ENCODE measurements at regions not wholly inside any gene's neighbourhood (a gene's known extent, or its start where the extent isn't known, plus 50 kb on each side); places are given as distances from the start of the nearest gene placed in this dataset.

DNA sequence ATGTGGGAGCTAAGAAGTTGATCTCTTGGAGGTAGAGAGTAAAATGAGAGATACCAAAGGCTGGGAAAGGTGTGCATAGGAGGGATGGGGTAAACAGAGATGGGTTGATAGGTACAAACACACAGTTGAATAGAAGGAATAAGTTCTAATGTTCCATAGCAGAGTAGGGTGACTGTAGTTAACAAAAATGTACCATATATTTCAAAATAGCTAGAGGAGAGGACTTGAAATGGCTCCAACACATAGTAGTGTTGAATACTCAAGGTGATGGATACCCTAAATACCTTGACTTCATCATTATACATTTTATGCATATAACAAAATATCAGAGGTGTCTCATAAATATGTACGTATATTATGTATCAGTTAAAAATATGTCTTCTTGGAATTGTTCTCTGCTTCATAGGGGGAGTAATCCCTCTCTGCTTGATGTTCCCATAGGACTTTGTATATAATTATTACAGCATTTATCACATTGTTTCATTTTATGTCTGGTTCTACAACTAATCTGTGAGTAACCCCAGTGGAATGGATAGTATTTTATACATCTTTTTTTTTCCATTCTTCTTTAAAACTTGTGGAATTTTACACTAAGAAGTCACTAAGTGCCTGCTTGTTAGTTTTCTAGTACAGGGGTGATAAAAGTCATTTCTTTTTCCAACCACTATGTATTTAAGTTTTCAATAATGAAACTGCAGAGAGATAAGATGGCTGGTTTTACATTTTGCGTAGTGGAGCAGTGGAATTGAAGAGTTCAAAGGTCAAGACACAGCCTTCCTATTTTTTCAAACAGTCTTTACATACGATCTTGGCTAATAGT lies 1940.0 kb upstream of the SEL1L start:
- TF ChIP-seq JUND (IDR thresholded peaks at IDR 0.05; ENCODE audit: low read depth): no peak
- in situ Hi-C loops (cut with HindIII; ENCODE audit: low pct_unique_long_range_greater_than_20kb, low sequenced_read_pairs): no loop called here
- DNase-seq (ENCODE audit: low read depth in 1 of 2, low spot score in 1 of 2): no peak

DNA sequence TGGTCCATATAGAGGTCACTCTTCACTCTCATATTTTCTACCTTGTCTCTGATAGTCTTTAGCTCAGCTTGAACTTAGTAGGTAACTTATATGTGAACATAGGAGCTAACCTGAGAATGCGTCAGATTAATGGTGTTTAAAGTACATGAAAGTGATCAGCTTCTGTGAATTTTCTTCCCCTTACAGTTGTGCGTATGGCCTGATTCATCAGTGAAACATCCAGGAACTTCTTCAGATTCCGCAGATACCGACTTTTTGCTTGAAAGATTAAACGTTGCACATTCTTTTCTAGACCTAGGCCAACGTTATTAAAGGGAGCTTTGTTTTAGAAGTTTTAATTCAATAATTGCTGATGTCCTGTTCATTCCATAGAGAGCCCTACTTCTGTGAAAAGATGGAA lies 1945.1 kb upstream of the SEL1L start:
- in situ Hi-C loops (cut with HindIII; ENCODE audit: low pct_unique_long_range_greater_than_20kb, low sequenced_read_pairs): no loop called here
- no peak for DNase-seq (ENCODE audit: low read depth in 1 of 2, low spot score in 1 of 2)
- no peak for TF ChIP-seq JUND (IDR thresholded peaks at IDR 0.05; ENCODE audit: low read depth)

DNA sequence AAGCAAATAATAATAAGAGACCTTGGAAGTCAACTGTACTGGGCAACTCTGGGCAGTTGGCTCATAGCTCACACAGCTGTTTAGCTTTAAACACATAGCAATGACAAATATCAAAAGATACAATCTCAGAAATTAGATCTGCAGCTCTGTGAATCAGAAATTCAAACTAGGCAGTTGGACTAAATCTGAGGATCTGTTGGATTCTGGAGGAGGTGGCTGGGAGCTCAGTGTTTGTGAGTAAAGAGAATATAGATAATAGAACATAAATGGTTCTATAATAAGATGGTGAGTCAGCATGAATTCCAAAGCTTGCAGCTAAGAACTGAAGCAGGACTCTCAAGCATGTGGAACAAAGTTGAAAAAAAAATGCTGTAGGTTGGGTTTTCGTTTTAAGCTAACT lies 1949.4 kb upstream of the SEL1L start:
- in situ Hi-C loops (cut with HindIII; ENCODE audit: low pct_unique_long_range_greater_than_20kb, low sequenced_read_pairs): no loop called here
- DNase-seq (ENCODE audit: low read depth in 1 of 2, low spot score in 1 of 2): no peak
- TF ChIP-seq JUND (IDR thresholded peaks at IDR 0.05; ENCODE audit: low read depth): no peak

DNA sequence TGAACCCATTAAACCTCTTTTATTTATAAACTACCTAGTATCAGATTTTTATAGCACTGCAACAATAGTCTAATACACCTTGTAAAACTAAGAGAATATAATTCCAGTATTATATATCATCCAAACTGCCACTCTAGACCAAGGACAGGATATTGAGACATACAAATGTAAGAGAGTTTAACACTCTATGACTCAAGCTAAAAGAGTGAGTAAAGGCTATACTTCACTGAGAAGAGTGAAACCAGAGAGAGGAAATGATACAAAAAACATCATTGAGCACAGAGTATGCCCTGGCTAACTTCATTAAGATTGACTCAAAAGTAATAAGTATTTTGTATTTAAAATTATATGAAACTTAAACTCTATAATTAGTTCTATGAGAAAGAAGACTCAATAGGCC lies 1951.9 kb upstream of the SEL1L start:
- in situ Hi-C loops (cut with HindIII; ENCODE audit: low pct_unique_long_range_greater_than_20kb, low sequenced_read_pairs): no loop called here
- DNase-seq (ENCODE audit: low read depth in 1 of 2, low spot score in 1 of 2): no peak

DNA sequence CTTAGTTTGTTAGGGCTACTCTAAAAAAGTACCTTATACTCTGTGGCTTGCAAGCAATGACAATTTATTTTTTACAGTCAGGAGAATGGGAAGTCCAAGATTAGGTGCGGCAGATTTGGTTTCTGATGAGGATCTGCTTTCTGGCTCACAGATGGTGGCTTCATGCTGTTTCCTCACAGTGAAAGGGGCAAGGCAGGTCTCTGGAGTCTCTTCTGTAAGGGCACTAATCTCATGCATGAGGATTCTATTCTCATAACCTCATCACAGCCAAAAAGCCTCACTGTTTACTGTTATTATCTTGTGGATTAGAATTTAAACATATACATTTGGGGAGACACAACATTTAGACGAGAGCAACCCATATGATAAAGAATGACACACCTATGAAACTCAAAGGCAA lies 1957.4 kb upstream of the SEL1L start:
- in situ Hi-C loops (cut with HindIII; ENCODE audit: low pct_unique_long_range_greater_than_20kb, low sequenced_read_pairs): no loop called here
- TF ChIP-seq JUND (IDR thresholded peaks at IDR 0.05; ENCODE audit: low read depth): no peak
- DNase-seq (ENCODE audit: low read depth in 1 of 2, low spot score in 1 of 2): no peak

More for the DNA sequence above, 1951.9 kb upstream of the SEL1L start:
- TF ChIP-seq JUND (IDR thresholded peaks at IDR 0.05; ENCODE audit: low read depth): no peak

DNA sequence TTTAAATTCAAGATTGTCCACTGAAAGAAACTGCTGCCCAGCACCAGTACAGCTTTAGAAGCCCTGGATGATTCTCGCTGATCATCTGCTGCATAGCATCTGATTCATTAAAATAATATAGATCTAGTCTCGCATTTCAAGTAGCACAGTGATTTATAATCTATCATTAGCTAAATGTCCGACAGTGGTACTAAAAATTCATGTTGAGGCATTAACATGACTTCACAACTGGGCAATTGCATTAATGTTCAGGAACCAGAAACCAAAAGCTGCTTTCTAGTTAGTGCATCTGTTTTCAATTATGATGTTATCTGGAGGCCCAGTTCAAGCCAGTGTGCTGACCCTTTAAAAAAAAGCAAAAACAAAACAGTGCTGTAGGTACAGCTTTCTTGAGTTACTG lies 1987.2 kb upstream of the SEL1L start:
- no peak for DNase-seq (ENCODE audit: low read depth in 1 of 2, low spot score in 1 of 2)

DNA sequence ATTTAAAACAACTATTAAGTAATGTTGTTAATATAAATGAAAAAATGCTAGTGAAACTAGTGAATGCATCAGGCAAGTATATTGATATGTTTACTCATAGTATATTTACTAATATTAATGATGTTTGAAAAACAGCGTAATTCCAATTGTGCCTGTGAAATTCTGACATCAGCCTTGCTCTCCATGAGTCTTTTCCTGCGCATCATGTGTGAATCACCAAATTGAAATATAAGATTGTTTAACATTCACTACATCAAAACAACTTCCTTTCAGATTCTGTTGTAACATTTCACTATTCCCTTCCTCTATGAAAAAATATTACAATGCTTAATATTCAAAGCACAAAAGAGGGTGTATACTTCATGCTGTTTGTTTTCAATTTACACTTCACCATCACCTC lies 1995.9 kb upstream of the SEL1L start:
- in situ Hi-C loops (cut with HindIII; ENCODE audit: low pct_unique_long_range_greater_than_20kb, low sequenced_read_pairs): no loop called here
- no peak for DNase-seq (ENCODE audit: low read depth in 1 of 2, low spot score in 1 of 2)
- no peak for TF ChIP-seq JUND (IDR thresholded peaks at IDR 0.05; ENCODE audit: low read depth)

More for the DNA sequence above, 1987.2 kb upstream of the SEL1L start:
- TF ChIP-seq JUND (IDR thresholded peaks at IDR 0.05; ENCODE audit: low read depth): no peak
- in situ Hi-C loops (cut with HindIII; ENCODE audit: low pct_unique_long_range_greater_than_20kb, low sequenced_read_pairs): no loop called here

DNA sequence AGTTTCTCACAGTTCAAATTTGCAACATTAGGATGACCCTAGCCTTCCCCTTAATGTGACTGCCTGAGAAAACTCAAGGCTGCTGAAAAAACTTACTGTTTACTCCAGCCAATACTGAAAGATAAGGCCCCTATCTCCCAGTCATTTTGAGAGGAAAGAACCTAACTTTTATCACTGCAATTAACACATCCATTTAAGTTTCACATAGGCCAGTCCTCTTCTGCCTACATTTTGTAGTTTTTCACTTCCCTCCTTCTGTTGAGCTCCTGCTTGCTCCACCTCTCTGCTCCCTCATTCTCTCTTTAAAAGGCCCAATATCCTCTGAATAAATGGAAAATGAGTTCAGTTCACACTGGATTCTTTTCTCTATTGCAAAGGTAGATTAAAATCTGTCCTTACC lies 1996.2 kb upstream of the FLRT2 start:
- in situ Hi-C loops (cut with HindIII; ENCODE audit: low pct_unique_long_range_greater_than_20kb, low sequenced_read_pairs): no loop called here
- no peak for TF ChIP-seq JUND (IDR thresholded peaks at IDR 0.05; ENCODE audit: low read depth)
- DNase-seq (ENCODE audit: low read depth in 1 of 2, low spot score in 1 of 2): no peak

DNA sequence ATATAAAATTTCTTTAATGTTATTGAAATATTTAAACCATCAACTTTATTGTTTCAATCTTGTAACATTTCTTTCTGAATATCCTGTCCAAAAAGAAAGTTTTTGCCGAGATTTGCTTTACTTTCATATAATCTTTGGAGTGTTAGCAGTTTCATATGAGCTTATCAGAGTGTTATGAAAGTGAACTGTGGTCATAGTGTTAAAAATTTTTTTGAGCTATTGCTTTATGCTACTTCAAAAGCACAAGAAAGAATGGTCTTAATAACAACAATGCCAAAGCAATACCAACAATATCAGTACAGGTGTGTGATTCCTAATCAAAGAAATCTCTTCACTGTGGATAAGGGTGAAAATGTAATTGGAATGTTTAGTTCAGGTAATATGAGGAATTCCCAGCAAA lies 1994.9 kb upstream of the FLRT2 start:
- DNase-seq (ENCODE audit: low read depth in 1 of 2, low spot score in 1 of 2): no peak
- in situ Hi-C loops (cut with HindIII; ENCODE audit: low pct_unique_long_range_greater_than_20kb, low sequenced_read_pairs): no loop called here
- TF ChIP-seq JUND (IDR thresholded peaks at IDR 0.05; ENCODE audit: low read depth): no peak

DNA sequence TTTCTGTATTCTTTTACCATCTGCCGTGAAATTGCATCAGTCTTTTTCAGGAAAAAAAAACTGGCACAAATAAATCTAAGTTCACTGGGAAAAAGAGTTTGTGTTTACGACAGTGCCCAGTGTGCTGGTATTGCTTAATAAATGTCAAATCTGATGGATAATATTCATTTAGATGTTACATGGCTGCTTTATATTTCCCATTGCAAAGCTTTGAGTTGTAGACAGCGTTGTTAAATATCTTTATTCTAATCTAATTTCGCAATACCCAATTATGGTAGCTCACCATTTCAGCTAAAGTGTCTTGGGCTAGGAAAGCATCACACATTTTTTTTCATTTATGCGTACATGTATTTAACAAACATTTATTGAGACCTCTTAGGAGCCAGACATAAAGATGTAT lies 1994.5 kb upstream of the FLRT2 start:
- no peak for DNase-seq (ENCODE audit: low read depth in 1 of 2, low spot score in 1 of 2)
- in situ Hi-C loops (cut with HindIII; ENCODE audit: low pct_unique_long_range_greater_than_20kb, low sequenced_read_pairs): no loop called here
- TF ChIP-seq JUND (IDR thresholded peaks at IDR 0.05; ENCODE audit: low read depth): no peak

DNA sequence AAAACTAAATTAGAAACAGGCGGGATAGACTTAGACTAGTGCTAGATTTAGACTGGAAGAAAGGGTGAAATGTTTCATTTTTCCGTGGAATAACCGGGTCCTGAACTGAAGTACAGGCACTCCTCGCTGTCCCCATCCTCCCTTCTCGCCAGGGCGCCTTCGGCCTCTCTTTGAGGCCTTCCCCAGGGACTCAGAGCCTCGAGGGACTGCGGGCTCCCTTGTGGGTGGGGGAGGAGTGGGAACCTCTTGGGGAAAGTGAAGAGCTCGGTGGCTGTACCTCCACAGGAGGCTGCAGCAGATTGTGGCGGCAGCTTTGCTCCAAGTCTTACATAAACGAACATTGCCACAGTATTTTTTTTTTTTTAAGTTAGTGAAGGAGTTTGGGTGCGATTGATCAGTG lies 1988.8 kb upstream of the FLRT2 start:
- in situ Hi-C loops (cut with HindIII; ENCODE audit: low pct_unique_long_range_greater_than_20kb, low sequenced_read_pairs): no loop called here
- DNase-seq (ENCODE audit: low read depth in 1 of 2, low spot score in 1 of 2): no peak
- no peak for TF ChIP-seq JUND (IDR thresholded peaks at IDR 0.05; ENCODE audit: low read depth)

DNA sequence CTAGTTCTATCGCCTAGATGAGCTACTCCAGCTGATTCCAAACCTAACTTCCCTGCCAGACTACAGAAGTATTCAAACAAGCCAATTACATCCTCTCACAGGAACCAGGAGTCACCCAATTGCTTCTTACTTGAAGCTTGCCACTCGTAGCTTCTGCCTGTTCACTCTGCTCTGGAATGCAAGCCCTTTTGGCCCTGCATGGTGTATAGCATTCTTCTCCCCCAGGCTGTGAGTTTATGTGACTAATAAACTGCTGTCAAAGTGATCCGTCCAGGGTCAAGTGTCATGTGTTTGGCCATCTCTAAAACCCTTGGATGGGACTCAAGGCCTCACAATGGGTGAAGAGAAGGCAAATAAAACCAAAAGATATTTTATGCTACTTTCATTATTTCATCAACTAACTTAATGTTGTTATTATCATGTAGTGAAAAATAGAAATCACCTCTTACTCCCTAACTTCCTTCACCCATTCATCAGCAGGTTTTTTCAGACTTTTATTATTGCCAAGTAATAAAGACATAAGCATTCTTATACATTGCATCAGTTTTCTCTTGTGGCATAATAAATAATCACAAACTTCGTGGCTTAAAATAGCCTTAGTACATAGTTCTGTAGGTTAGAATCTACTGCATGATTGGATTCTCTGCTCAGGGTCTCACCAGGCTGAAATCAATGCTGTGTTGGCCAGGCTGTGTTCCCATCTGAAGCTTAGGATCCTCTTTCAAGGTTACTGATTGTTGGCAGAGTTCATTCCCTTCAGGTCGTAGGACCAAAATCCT lies 1981.7 kb upstream of the FLRT2 start:
- DNase-seq (ENCODE audit: low read depth in 1 of 2, low spot score in 1 of 2): peak; percentile 7 to 67
- TF ChIP-seq JUND (IDR thresholded peaks at IDR 0.05; ENCODE audit: low read depth): no peak
- in situ Hi-C loops (cut with HindIII; ENCODE audit: low pct_unique_long_range_greater_than_20kb, low sequenced_read_pairs): no loop called here

DNA sequence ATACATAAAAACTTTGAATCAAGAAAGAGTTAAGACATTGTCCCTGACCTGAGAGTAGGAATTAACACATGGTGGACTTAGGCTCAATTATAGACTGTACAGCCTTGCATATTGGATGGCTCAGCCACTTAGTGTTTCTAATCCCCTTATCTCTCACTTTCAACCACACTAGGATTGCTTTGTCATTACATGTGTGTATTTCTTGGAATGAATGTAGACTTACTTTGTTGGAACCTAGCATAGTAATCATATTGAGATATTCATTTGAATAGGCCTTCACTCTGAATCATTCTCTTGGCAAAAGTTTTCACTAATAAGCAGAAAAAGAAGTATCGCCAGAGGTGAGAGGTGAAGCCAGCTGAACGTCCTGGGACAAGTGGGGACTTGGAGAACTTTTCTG lies 1973.9 kb upstream of the FLRT2 start:
- no peak for DNase-seq (ENCODE audit: low read depth in 1 of 2, low spot score in 1 of 2)
- TF ChIP-seq JUND (IDR thresholded peaks at IDR 0.05; ENCODE audit: low read depth): no peak
- in situ Hi-C loops (cut with HindIII; ENCODE audit: low pct_unique_long_range_greater_than_20kb, low sequenced_read_pairs): no loop called here

Measured in T47D (cell line).